ENCODE measurements at regions not wholly inside any gene's neighbourhood (a gene's known extent, or its start where the extent isn't known, plus 50 kb on each side); places are given as distances from the start of the nearest gene placed in this dataset.

GRCh38 chr12:24759155-24759554, 189.7 kb downstream of the BCAT1 start:
- no peak for DNase-seq (ENCODE audit: low read depth in 2 of 2, low spot score in 1 of 2)

GRCh38 chr12:24756479-24757024, 192.3 kb downstream of the BCAT1 start:
- DNase-seq (ENCODE audit: low read depth in 2 of 2, low spot score in 1 of 2) = no peak

GRCh38 chr12:24754690-24755638, 193.9 kb downstream of the BCAT1 start:
- no peak for DNase-seq (ENCODE audit: low read depth in 2 of 2, low spot score in 1 of 2)

GRCh38 chr12:24752763-24753462, 196.0 kb downstream of the BCAT1 start:
- DNase-seq (ENCODE audit: low read depth in 2 of 2, low spot score in 1 of 2) = no peak

- DNase-seq (ENCODE audit: low read depth in 2 of 2, low spot score in 1 of 2) = no peak
Measured at GRCh38 chr12:24751181-24751580, 197.7 kb downstream of the BCAT1 start.

GRCh38 chr12:24750263-24750662, 198.6 kb downstream of the BCAT1 start:
- no peak for DNase-seq (ENCODE audit: low read depth in 2 of 2, low spot score in 1 of 2)

GRCh38 chr12:24749171-24749570, 199.7 kb downstream of the BCAT1 start:
- no peak for DNase-seq (ENCODE audit: low read depth in 2 of 2, low spot score in 1 of 2)

- no peak for DNase-seq (ENCODE audit: low read depth in 2 of 2, low spot score in 1 of 2)
Measured at GRCh38 chr12:24748326-24748725, 200.6 kb downstream of the BCAT1 start.

- no peak for DNase-seq (ENCODE audit: low read depth in 2 of 2, low spot score in 1 of 2)
Measured at GRCh38 chr12:24746864-24747263, 202.0 kb downstream of the BCAT1 start.

GRCh38 chr12:24746006-24746671, 202.8 kb downstream of the BCAT1 start:
- DNase-seq (ENCODE audit: low read depth in 2 of 2, low spot score in 1 of 2) = no peak

GRCh38 chr12:24743941-24744793, 204.7 kb downstream of the BCAT1 start:
- no peak for DNase-seq (ENCODE audit: low read depth in 2 of 2, low spot score in 1 of 2)

GRCh38 chr12:24742378-24742777, 206.5 kb downstream of the BCAT1 start:
- no peak for DNase-seq (ENCODE audit: low read depth in 2 of 2, low spot score in 1 of 2)

GRCh38 chr12:24741216-24741615, 207.7 kb downstream of the BCAT1 start:
- no peak for DNase-seq (ENCODE audit: low read depth in 2 of 2, low spot score in 1 of 2)

GRCh38 chr12:24739106-24739779, 209.7 kb downstream of the BCAT1 start:
- no peak for DNase-seq (ENCODE audit: low read depth in 2 of 2, low spot score in 1 of 2)

- no peak for DNase-seq (ENCODE audit: low read depth in 2 of 2, low spot score in 1 of 2)
Measured at GRCh38 chr12:24738441-24738840, 210.5 kb downstream of the BCAT1 start.

- no peak for DNase-seq (ENCODE audit: low read depth in 2 of 2, low spot score in 1 of 2)
Measured at GRCh38 chr12:24731596-24731995, 217.3 kb downstream of the BCAT1 start.

- DNase-seq (ENCODE audit: low read depth in 2 of 2, low spot score in 1 of 2) = no peak
Measured at GRCh38 chr12:24730489-24730896, 218.4 kb downstream of the BCAT1 start.

- no peak for DNase-seq (ENCODE audit: low read depth in 2 of 2, low spot score in 1 of 2)
Measured at GRCh38 chr12:24728826-24729225, 220.1 kb downstream of the BCAT1 start.

GRCh38 chr12:24728366-24728765, 220.5 kb downstream of the BCAT1 start:
- DNase-seq (ENCODE audit: low read depth in 2 of 2, low spot score in 1 of 2) = no peak

- DNase-seq (ENCODE audit: low read depth in 2 of 2, low spot score in 1 of 2) = no peak
Measured at GRCh38 chr12:24725616-24726015, 223.3 kb downstream of the BCAT1 start.
